WTC11 (cell line): ENCODE measurements at regions not wholly inside any gene's neighbourhood (a gene's known extent, or its start where the extent isn't known, plus 50 kb on each side); places are given as distances from the start of the nearest gene placed in this dataset.

Experiments
- ATAC-seq: fragments of 200-7000 bp; cut with Tn5 transposase; 2 replicates; pipeline ENCODE4 v1.10.0; 2021; ENCODE audit warnings: mild to moderate bottlenecking, moderate library complexity
- CTCF ChIA-PET: fragments of 300-600 bp; sonication (Branson Sonifier 250); formaldehyde crosslinking; loops from one replicate; lab custom pipeline; 2021; ENCODE audit warnings: antibody characterized with exemption; lab: Charles Lee
- POLR2A ChIA-PET: fragments of 350-600 bp; sonication (Branson Sonifier 250); formaldehyde crosslinking; loops from one replicate; lab custom pipeline; 2021; ENCODE audit warnings: antibody characterized with exemption; lab: Charles Lee
- DNase-seq: peaks from one replicate; pipeline ENCODE4 v3.0.0; 2021; ENCODE audit warnings: low spot score
- H3K27ac Mint-ChIP-seq: 2 replicates; pipeline ENCODE4 v1.8.0; 2021; ENCODE audit warnings: mixed read lengths
- H3K27me3 Mint-ChIP-seq: 2 replicates; pipeline ENCODE4 v1.8.0; 2021; ENCODE audit warnings: low read depth, mild to moderate bottlenecking, moderate library complexity, mixed read lengths
- H3K36me3 Mint-ChIP-seq: 2 replicates; pipeline ENCODE4 v1.8.0; 2021; ENCODE audit warnings: mixed read lengths
- H3K4me1 Mint-ChIP-seq: 2 replicates; pipeline ENCODE4 v1.8.0; 2022; ENCODE audit warnings: mixed read lengths
- H3K4me3 Mint-ChIP-seq: 2 replicates; pipeline ENCODE4 v1.8.0; 2021; ENCODE audit warnings: mild to moderate bottlenecking, moderate library complexity, mixed read lengths
- H3K9me3 Mint-ChIP-seq: 2 replicates; pipeline ENCODE4 v1.8.0; 2021; ENCODE audit warnings: mixed read lengths
- ATF2 ChIP-seq: sonication (generic); formaldehyde crosslinking; IDR thresholded peaks from 2 replicates; pipeline ENCODE4 v1.8.1; 2022; ENCODE audit warnings: low read depth, missing genetic modification reagents, borderline replicate concordance
- ATF3 ChIP-seq: sonication (generic); formaldehyde crosslinking; conservative IDR thresholded peaks from 2 replicates; pipeline ENCODE4 v1.8.1; 2022; ENCODE audit warnings: mild to moderate bottlenecking, missing genetic modification reagents
- CDX4 ChIP-seq: fragments of 250-450 bp; sonication (Bioruptor Pico); IDR thresholded peaks from 2 replicates; pipeline ENCODE4 v1.9.0; 2021; ENCODE audit warnings: moderate library complexity, mild to moderate bottlenecking, inconsistent platforms, borderline replicate concordance
- CREM ChIP-seq: sonication (generic); formaldehyde crosslinking; IDR thresholded peaks from 2 replicates; pipeline ENCODE4 v1.8.1; 2022; ENCODE audit warnings: mild to moderate bottlenecking, missing genetic modification reagents, moderate library complexity
- E2F5 ChIP-seq: sonication (generic); formaldehyde crosslinking; IDR thresholded peaks from 2 replicates; pipeline ENCODE4 v1.8.1; 2022; ENCODE audit warnings: mild to moderate bottlenecking, moderate library complexity, missing genetic modification reagents
- ERG ChIP-seq: fragments of 250-450 bp; sonication (Bioruptor Pico); IDR thresholded peaks from 2 replicates; pipeline ENCODE4 v1.8.0; 2021; ENCODE audit warnings: mild to moderate bottlenecking
- GTF2I ChIP-seq: fragments of 250-450 bp; sonication (Bioruptor Pico); conservative IDR thresholded peaks from 2 replicates; pipeline ENCODE4 v1.4.0; 2021; ENCODE audit warnings: mild to moderate bottlenecking
- KAT7 ChIP-seq: sonication (generic); formaldehyde crosslinking; IDR thresholded peaks from 2 replicates; pipeline ENCODE4 v1.8.1; 2023; ENCODE audit warnings: missing genetic modification reagents, mild to moderate bottlenecking, borderline replicate concordance
- NFYB ChIP-seq: sonication (generic); formaldehyde crosslinking; conservative IDR thresholded peaks from 2 replicates; pipeline ENCODE4 v1.8.0; 2022; ENCODE audit warnings: low read depth, missing genetic modification reagents
- PRDM15 ChIP-seq: sonication (generic); formaldehyde crosslinking; IDR thresholded peaks from 2 replicates; pipeline ENCODE4 v1.8.0; 2022; ENCODE audit warnings: missing genetic modification reagents
- USF2 ChIP-seq: sonication (generic); formaldehyde crosslinking; IDR thresholded peaks from 2 replicates; pipeline ENCODE4 v1.8.1; 2023; ENCODE audit warnings: mild to moderate bottlenecking, missing genetic modification reagents, moderate library complexity
- ZNF138 ChIP-seq: sonication (generic); formaldehyde crosslinking; conservative IDR thresholded peaks from 2 replicates; pipeline ENCODE4 v1.8.1; 2022; ENCODE audit warnings: mild to moderate bottlenecking, moderate library complexity, missing genetic modification reagents
- ZNF416 ChIP-seq: fragments of 250-450 bp; sonication (Bioruptor Pico); IDR thresholded peaks from 2 replicates; pipeline ENCODE4 v1.9.0; 2021; ENCODE audit warnings: mild to moderate bottlenecking, inconsistent platforms
- ZNF532 ChIP-seq: fragments of 250-450 bp; sonication (Bioruptor Pico); IDR thresholded peaks from 2 replicates; pipeline ENCODE4 v1.9.0; 2021; ENCODE audit warnings: mild to moderate bottlenecking, borderline replicate concordance

GRCh38 chr11:57901756-57902155 is 121.9 kb upstream of the OR9Q1 start (continued):
- TF ChIP-seq ATF2 (CRISPR knock-in tag) = no peak

GRCh38 chr11:57903011-57903410 is 120.7 kb upstream of the OR9Q1 start:
- Mint-ChIP-seq H3K36me3 (peaks cover 20% of the 10 kb centered on the region), H3K27me3 (no peaks in the 10 kb centered on the region; the same call in none of the 2 replicates), H3K4me3 (no peak overlapping the region), H3K9me3 (peaks cover 42% of the 10 kb centered on the region), H3K4me1 (peaks cover 21% of the 10 kb centered on the region), H3K27ac (no peak overlapping the region)
- DNase-seq (no peak), ATAC-seq (no peak)
- CTCF ChIA-PET = interaction anchor here (0.9 kb wide), 1 partner anchor 86 kb away, joined by 3 read pairs; no protein-coding TSS in a partner anchor
- POLR2A ChIA-PET = no interaction called here
- TF ChIP-seq ATF3 (CRISPR knock-in tag) = no peak
- TF ChIP-seq GTF2I (CRISPR knock-in tag) = no peak
- no peak for TF ChIP-seq ZNF532 (CRISPR knock-in tag)
- no peak for TF ChIP-seq KAT7 (CRISPR knock-in tag)
- TF ChIP-seq USF2 = no peak
- TF ChIP-seq ZNF138 (CRISPR knock-in tag) = no peak
- no peak for TF ChIP-seq NFYB (CRISPR knock-in tag)
- TF ChIP-seq ERG (CRISPR knock-in tag) = no peak
- no peak for TF ChIP-seq PRDM15
- no peak for TF ChIP-seq ZNF416 (CRISPR knock-in tag)
- no peak for TF ChIP-seq CDX4
- no peak for TF ChIP-seq E2F5 (CRISPR knock-in tag)
- no peak for TF ChIP-seq ATF2 (CRISPR knock-in tag)
- TF ChIP-seq CREM (CRISPR knock-in tag) = no peak
